Psoas muscle (tissue), 7 donors: ENCODE measurements at regions not wholly inside any gene's neighbourhood (a gene's known extent, or its start where the extent isn't known, plus 50 kb on each side); places are given as distances from the start of the nearest gene placed in this dataset.
"Not testable (repeated sequence)": the region's sequence is repeated elsewhere in the genome, so short reads cannot be mapped to it uniquely, and the experiment has no call there.

ENCODE experiments used
- ATAC-seq, 4 donors: fragments of 200-7000 bp; cut with Tn5 transposase; one replicate each; pipeline ENCODE4 v1.9.1; 2020; ENCODE audit warnings: moderate library complexity in 3 of 4, mild to moderate bottlenecking in 2 of 4
- DNase-seq, 2 donors: peaks; one replicate each; pipeline ENCODE4 v3.0.0-alpha.2; 2020
- H3K27ac ChIP-seq: fragments of 200-600 bp; one replicate; pipeline ENCODE4 v1.8.0; 2022
- H3K27me3 ChIP-seq, 3 donors: fragments of 200-600 bp in 1 of 3; one replicate each; pipeline versions ENCODE4 v1.6.1 to v1.8.0; 2013 to 2022; ENCODE audit warnings: low read length in 2 of 3, mild to moderate bottlenecking in 2 of 3, moderate library complexity in 1 of 3; ENCODE audit not compliant: insufficient read depth in 3 of 3
- H3K36me3 ChIP-seq, 2 donors: fragments of 200-600 bp in 1 of 2; one replicate each; pipeline versions ENCODE4 v1.6.1 to v1.8.0; 2013 to 2022; ENCODE audit warnings: low read depth in 1 of 2, mild to moderate bottlenecking in 1 of 2, moderate library complexity in 1 of 2; ENCODE audit not compliant: insufficient read depth in 1 of 2
- H3K4me1 ChIP-seq: fragments of 200-600 bp; one replicate; pipeline ENCODE4 v1.8.0; 2022
- H3K4me3 ChIP-seq: fragments of 200-600 bp; one replicate; pipeline ENCODE4 v1.8.0; 2022; ENCODE audit warnings: mild to moderate bottlenecking
- H3K9me3 ChIP-seq: fragments of 200-600 bp; one replicate; pipeline ENCODE4 v1.8.0; 2022
- CTCF ChIP-seq: fragments of 200-600 bp; IDR thresholded peaks from one replicate; pipeline ENCODE4 v1.8.0; 2022; ENCODE audit warnings: antibody characterized with exemption
- WGBS, 3 donors: extraction: QIAGEN DNeasy Blood & Tissue Kit; methylation state at CpG; one replicate each; pipeline versions ENCODE4 v1.1.6 to v1.1.7; 2013; 5-methylcytosine and 5-hydroxymethylcytosine counted together
- intact Hi-C, 2 donors: fragments of 100-400 bp; cut with DNase I; formaldehyde crosslinking; loops; one replicate each; pipeline versions ENCODE4 v1.11.0 to v1.14.2; 2022
- donor health status: healthy with polysubstance abuse.
- donor health status: DM: no; HTN: no; CAD: no; lungs with moderate emphysema.
- donor health status: Bipolar disorder and iron deficiency.
- donor health status: healthy.
- donor health status: DM: yes; HTN: yes; CAD: no.
- donor health status: DM: no; HTN: no; CAD: no.
- donor health status: DM: yes; HTN: yes; CAD: no.

GRCh38 chr1:217040711-217041455 lies 317.7 kb upstream of the ESRRG start:
- intact Hi-C loops: no loop called here
- WGBS, 3 donors: 48 to 56% (median 54%) methylated on average over 1 of the region's 1 CpG
- Histone ChIP-seq H3K27me3 (no peaks in the 10 kb centered on the region), H3K4me1 (no peaks in the 10 kb centered on the region), H3K27ac (no peak overlapping the region), H3K9me3 (peaks cover 5% of the 10 kb centered on the region), H3K4me3 (no peak overlapping the region), H3K36me3 (no peaks in the 10 kb centered on the region)
- no peak for ATAC-seq
- no peak for TF ChIP-seq CTCF
- DNase-seq: no peak

GRCh38 chr1:217039926-217040325 lies 316.7 kb upstream of the ESRRG start:
- Histone ChIP-seq H3K4me1 (no peaks in the 10 kb centered on the region), H3K4me3 (no peak overlapping the region), H3K9me3 (peaks cover 5% of the 10 kb centered on the region), H3K27ac (no peak overlapping the region), H3K36me3 (no peaks in the 10 kb centered on the region), H3K27me3 (no peaks in the 10 kb centered on the region)
- ATAC-seq: no peak
- intact Hi-C loops: no loop called here
- WGBS, 3 donors: 92 to 95% (median 93%) methylated on average over 2 of the region's 2 CpGs
- DNase-seq: no peak
- TF ChIP-seq CTCF: no peak

- 96 to 99% (median 98%) methylated on average over 3 of the region's 3 CpGs for WGBS, 3 donors
These were observed 315.9 kb upstream of the ESRRG start for GRCh38 chr1:217039139-217039538.

GRCh38 chr1:217036757-217037156 lies 313.5 kb upstream of the ESRRG start:
- no peaks in the 10 kb centered on the region for H3K36me3 ChIP-seq
- H3K4me3 ChIP-seq: no peak overlapping the region
- WGBS, 3 donors: 52 to 73% (median 53%) methylated on average over 3 of the region's 3 CpGs
- intact Hi-C loops: no loop called here
- no peak for TF ChIP-seq CTCF
- H3K27me3 ChIP-seq: no peaks in the 10 kb centered on the region
- H3K4me1 ChIP-seq: no peaks in the 10 kb centered on the region
- peaks cover 5% of the 10 kb centered on the region for H3K9me3 ChIP-seq
- no peak overlapping the region for H3K27ac ChIP-seq
- ATAC-seq: peak in 2 of 4 donors; percentile 52 to 61
- no peak for DNase-seq

More at GRCh38 chr1:217039139-217039538, 315.9 kb upstream of the ESRRG start:
- DNase-seq, H3K27me3 ChIP-seq, intact Hi-C loops, H3K4me1 ChIP-seq, ATAC-seq, H3K4me3 ChIP-seq, H3K27ac ChIP-seq, H3K9me3 ChIP-seq, H3K36me3 ChIP-seq: not testable (repeated sequence)

GRCh38 chr1:217032715-217033367 lies 309.6 kb upstream of the ESRRG start:
- ATAC-seq (no peak), DNase-seq (no peak)
- no peaks in the 10 kb centered on the region for H3K27me3 ChIP-seq
- TF ChIP-seq CTCF: no peak
- intact Hi-C loops: no loop called here
- H3K9me3 ChIP-seq: no peaks in the 10 kb centered on the region
- H3K4me1 ChIP-seq: no peaks in the 10 kb centered on the region
- WGBS, 3 donors: 78 to 89% (median 89%) methylated on average over 4 of the region's 4 CpGs
- H3K27ac ChIP-seq: no peak overlapping the region
- H3K4me3 ChIP-seq: no peak overlapping the region
- no peaks in the 10 kb centered on the region for H3K36me3 ChIP-seq
